ENCODE measurements at regions not wholly inside any gene's neighbourhood (a gene's known extent, or its start where the extent isn't known, plus 50 kb on each side); places are given as distances from the start of the nearest gene placed in this dataset.

GRCh38 chrX:112218388-112218787 lies 135.8 kb upstream of the TRPC5 start:
- Histone ChIP-seq H3K23ac (ENCODE audit: low read depth, low read length) (no peak overlapping the region), H4K5ac (ENCODE audit: low read depth, low read length) (no peak overlapping the region), H3K9me3 (ENCODE audit: control insufficient read depth, insufficient read depth, low read length) (no peaks in the 10 kb centered on the region), H3K4me3 (ENCODE audit: insufficient read depth, low read depth, low read length) (no peak overlapping the region), H3K4me1 (ENCODE audit: control insufficient read depth, insufficient read depth, low read length) (no peaks in the 10 kb centered on the region), H3K27me3 (ENCODE audit: control insufficient read depth, insufficient read depth, low read length) (peaks cover 3% of the 10 kb centered on the region), H3K56ac (ENCODE audit: extremely low read depth, insufficient read depth, low read length) (no peak overlapping the region), H2AK5ac (ENCODE audit: low read depth, low read length) (no peak overlapping the region), H3K27ac (ENCODE audit: insufficient read depth, low read length) (no peak overlapping the region), H2AK9ac (replicated peaks; ENCODE audit: low read depth, low read length, poor library complexity) (no peak overlapping the region), H3K4me2 (ENCODE audit: low read depth, low read length) (no peak overlapping the region), H2BK5ac (ENCODE audit: low read depth, low read length, poor library complexity, severe bottlenecking) (no peak overlapping the region), H2BK15ac (ENCODE audit: low read depth, low read length) (no peak overlapping the region), H3K14ac (replicated peaks; ENCODE audit: low read depth, low read length) (no peak overlapping the region), H3K79me1 (ENCODE audit: low read depth in 1 of 2, low read length in 2 of 2) (no peaks in the 10 kb centered on the region), H2BK120ac (ENCODE audit: low read depth, low read length) (no peak overlapping the region), H3K18ac (ENCODE audit: low read depth, low read length) (no peak overlapping the region), H3K4ac (ENCODE audit: low read depth, low read length) (no peak overlapping the region), H2BK20ac (ENCODE audit: low read depth, low read length) (no peak overlapping the region), H3K36me3 (ENCODE audit: control insufficient read depth, insufficient read depth, low read length) (no peaks in the 10 kb centered on the region), H4K20me1 (ENCODE audit: insufficient read depth, low read length) (no peaks in the 10 kb centered on the region), H3K9me1 (ENCODE audit: insufficient read depth, low read length) (no peaks in the 10 kb centered on the region), H4K91ac (ENCODE audit: insufficient read depth, low read depth, low read length) (no peak overlapping the region), H3K9ac (ENCODE audit: low read depth, low read length) (no peak overlapping the region), H2AFZ (replicated peaks; ENCODE audit: low read length, poor library complexity) (no peak overlapping the region), H4K8ac (ENCODE audit: low read depth in 2 of 2, low read length in 2 of 2) (no peak overlapping the region)
- ATAC-seq (ENCODE audit: low read depth), result no peak
- WGBS, 2 experiments (ENCODE audit: extremely low coverage in 2 of 2, insufficient read length in 1 of 2), result 40% methylated on average over 1 of the region's 4 CpGs; no CpG with 5 or more reads in 1 of the 2 experiments
- intact Hi-C loops (cut with micrococcal nuclease), result no loop called here
- ChIA-PET CTCF (no interaction called here), POLR2A (ENCODE audit: unreplicated experiment) (no interaction called here)
- TF ChIP-seq USF2 (IDR thresholded peaks at IDR 0.05; ENCODE audit: low read depth, low read length) (no peak), RAD21 (IDR thresholded peaks at IDR 0.05; ENCODE audit: low read length) (no peak)
- TF ChIP-seq, protein P1, sequence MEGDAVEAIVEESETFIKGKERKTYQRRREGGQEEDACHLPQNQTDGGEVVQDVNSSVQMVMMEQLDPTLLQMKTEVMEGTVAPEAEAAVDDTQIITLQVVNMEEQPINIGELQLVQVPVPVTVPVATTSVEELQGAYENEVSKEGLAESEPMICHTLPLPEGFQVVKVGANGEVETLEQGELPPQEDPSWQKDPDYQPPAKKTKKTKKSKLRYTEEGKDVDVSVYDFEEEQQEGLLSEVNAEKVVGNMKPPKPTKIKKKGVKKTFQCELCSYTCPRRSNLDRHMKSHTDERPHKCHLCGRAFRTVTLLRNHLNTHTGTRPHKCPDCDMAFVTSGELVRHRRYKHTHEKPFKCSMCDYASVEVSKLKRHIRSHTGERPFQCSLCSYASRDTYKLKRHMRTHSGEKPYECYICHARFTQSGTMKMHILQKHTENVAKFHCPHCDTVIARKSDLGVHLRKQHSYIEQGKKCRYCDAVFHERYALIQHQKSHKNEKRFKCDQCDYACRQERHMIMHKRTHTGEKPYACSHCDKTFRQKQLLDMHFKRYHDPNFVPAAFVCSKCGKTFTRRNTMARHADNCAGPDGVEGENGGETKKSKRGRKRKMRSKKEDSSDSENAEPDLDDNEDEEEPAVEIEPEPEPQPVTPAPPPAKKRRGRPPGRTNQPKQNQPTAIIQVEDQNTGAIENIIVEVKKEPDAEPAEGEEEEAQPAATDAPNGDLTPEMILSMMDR (conservative IDR thresholded peaks at IDR 0.05; ENCODE audit: low read depth, low read length), result no peak
- in situ Hi-C loops (cut with MboI; ENCODE audit: low sequenced_read_pairs), result no loop called here
- no peak for DNase-seq
- dilution Hi-C loops (cut with HindIII; ENCODE audit: low sequenced_read_pairs, unreplicated experiment), result no loop called here
- BruUV-seq (replicated peaks), result no TSS peak
